H9 (cell line): ENCODE measurements at regions not wholly inside any gene's neighbourhood (a gene's known extent, or its start where the extent isn't known, plus 50 kb on each side); places are given as distances from the start of the nearest gene placed in this dataset.

Experiments used
- DNase-seq: peaks from one replicate; pipeline ENCODE4 v3.0.0-alpha.2; 2017
- H2AFZ ChIP-seq: one replicate; pipeline ENCODE4 v1.6.1; 2013; ENCODE audit warnings: mild to moderate bottlenecking, low read length, control low read depth, moderate library complexity
- H2AK5ac ChIP-seq: 2 replicates; pipeline ENCODE4 v1.6.1; 2013; ENCODE audit warnings: low read length, control low read depth, mixed read lengths; ENCODE audit not compliant: insufficient read length
- H2BK120ac ChIP-seq: one replicate; pipeline ENCODE4 v1.6.1; 2013; ENCODE audit warnings: low read depth, mild to moderate bottlenecking, low read length, control low read depth, inconsistent platforms; ENCODE audit not compliant: poor library complexity, severe bottlenecking
- H2BK12ac ChIP-seq: 2 replicates; pipeline ENCODE4 v1.6.1; 2013; ENCODE audit warnings: low read length, control low read depth, mixed read lengths, low read depth; ENCODE audit not compliant: insufficient read length
- H2BK15ac ChIP-seq: 2 replicates; pipeline ENCODE4 v1.6.1; 2013; ENCODE audit warnings: low read depth, low read length, control low read depth
- H2BK20ac ChIP-seq: one replicate; pipeline ENCODE4 v1.6.1; 2013; ENCODE audit warnings: low read depth, mild to moderate bottlenecking, low read length, control low read depth, inconsistent platforms; ENCODE audit not compliant: poor library complexity, severe bottlenecking
- H2BK5ac ChIP-seq: 2 replicates; pipeline ENCODE4 v1.6.1; 2013; ENCODE audit warnings: low read length, control low read depth, mixed read lengths; ENCODE audit not compliant: insufficient read length
- H3K14ac ChIP-seq: 2 replicates; pipeline ENCODE4 v1.6.1; 2013; ENCODE audit warnings: low read length, control low read depth; ENCODE audit not compliant: insufficient read depth
- H3K18ac ChIP-seq: 2 replicates; pipeline ENCODE4 v1.6.1; 2013; ENCODE audit warnings: low read depth, mild to moderate bottlenecking, mixed read lengths, low read length, control low read depth; ENCODE audit not compliant: insufficient read length
- H3K23ac ChIP-seq: 2 replicates; pipeline ENCODE4 v1.6.1; 2013; ENCODE audit warnings: low read length, control low read depth, mixed read lengths, low read depth; ENCODE audit not compliant: insufficient read length
- H3K23me2 ChIP-seq: 2 replicates; pipeline ENCODE4 v1.6.1; 2013; ENCODE audit warnings: low read depth, mild to moderate bottlenecking, mixed read lengths, low read length, control low read depth; ENCODE audit not compliant: insufficient read length, poor library complexity, severe bottlenecking
- H3K27ac ChIP-seq: 2 replicates; pipeline ENCODE4 v1.5.1; 2013; ENCODE audit warnings: low read length, control low read depth, mixed read lengths, low read depth; ENCODE audit not compliant: insufficient read length
- H3K27me3 ChIP-seq: 2 replicates; pipeline ENCODE4 v1.6.1; 2013; ENCODE audit warnings: low read length, control low read depth, inconsistent platforms; ENCODE audit not compliant: insufficient read depth
- H3K4ac ChIP-seq: 2 replicates; pipeline ENCODE4 v1.6.1; 2013; ENCODE audit warnings: low read depth, mild to moderate bottlenecking, control low read depth, inconsistent platforms, low read length, moderate library complexity
- H3K4me1 ChIP-seq: 2 replicates; pipeline ENCODE4 v1.6.1; 2013; ENCODE audit warnings: low read length, control low read depth, inconsistent platforms; ENCODE audit not compliant: insufficient read depth
- H3K4me2 ChIP-seq: 2 replicates; pipeline ENCODE4 v1.6.1; 2013; ENCODE audit warnings: low read length, control low read depth, mixed read lengths; ENCODE audit not compliant: insufficient read length, insufficient read depth
- H3K56ac ChIP-seq: 2 replicates; pipeline ENCODE4 v1.6.1; 2013; ENCODE audit warnings: low read depth, mild to moderate bottlenecking, mixed read lengths, low read length, control low read depth; ENCODE audit not compliant: insufficient read length
- H3K79me1 ChIP-seq: 2 replicates; pipeline ENCODE4 v1.6.1; 2013; ENCODE audit warnings: low read depth, mild to moderate bottlenecking, moderate library complexity, low read length, control low read depth, inconsistent platforms; ENCODE audit not compliant: insufficient read depth, poor library complexity, severe bottlenecking
- H3K79me2 ChIP-seq: 2 replicates; pipeline ENCODE4 v1.6.1; 2013; ENCODE audit warnings: low read length, control low read depth, inconsistent platforms; ENCODE audit not compliant: insufficient read depth
- H3K9ac ChIP-seq: 2 replicates; pipeline ENCODE4 v1.6.1; 2013; ENCODE audit warnings: low read length, control low read depth, mixed read lengths; ENCODE audit not compliant: insufficient read length; ENCODE audit errors: extremely low read depth
- H3K9me3 ChIP-seq: one replicate; pipeline ENCODE4 v1.6.1; 2013; ENCODE audit warnings: low read depth, low read length, inconsistent platforms; ENCODE audit not compliant: control insufficient read depth
- H3T11ph ChIP-seq: one replicate; pipeline ENCODE4 v1.6.1; 2013; ENCODE audit warnings: mild to moderate bottlenecking, low read length, control low read depth, inconsistent platforms
- H4K20me1 ChIP-seq: one replicate; pipeline ENCODE4 v1.6.1; 2013; ENCODE audit not compliant: control insufficient read depth, insufficient read length, insufficient read depth
- H4K5ac ChIP-seq: 2 replicates; pipeline ENCODE4 v1.6.1; 2013; ENCODE audit warnings: low read depth, mild to moderate bottlenecking, mixed read lengths, low read length, control low read depth; ENCODE audit not compliant: insufficient read length
- H4K8ac ChIP-seq: replicated peaks from 2 replicates; pipeline ENCODE4 v1.6.1; 2013; ENCODE audit warnings: low read length, control low read depth, mixed read lengths, low read depth; ENCODE audit not compliant: insufficient read length
- H4K91ac ChIP-seq: 2 replicates; pipeline ENCODE4 v1.6.1; 2013; ENCODE audit warnings: low read depth, mild to moderate bottlenecking, moderate library complexity, mixed read lengths, low read length, control low read depth; ENCODE audit not compliant: insufficient read length
- H3K27ac Mint-ChIP-seq, 3 experiments: 2 replicates in 2 of 3; 3 replicates in 1 of 3; pipeline ENCODE4 v1.8.0; 2020 to 2021; ENCODE audit warnings: mixed read lengths in 3 of 3, mild to moderate bottlenecking in 1 of 3, moderate library complexity in 1 of 3
- H3K27me3 Mint-ChIP-seq: 2 replicates; pipeline ENCODE4 v1.8.0; 2021; ENCODE audit warnings: low read depth, mild to moderate bottlenecking, moderate library complexity, mixed read lengths
- H3K36me3 Mint-ChIP-seq, 3 experiments: 2 replicates in 2 of 3; 3 replicates in 1 of 3; pipeline ENCODE4 v1.8.0; 2020 to 2021; ENCODE audit warnings: low read depth in 3 of 3, mixed read lengths in 3 of 3; ENCODE audit not compliant: insufficient read depth in 1 of 3
- H3K4me1 Mint-ChIP-seq, 2 experiments: 2 replicates each; pipeline ENCODE4 v1.8.0; 2020; ENCODE audit warnings: mixed read lengths in 2 of 2
- H3K4me3 Mint-ChIP-seq, 2 experiments: 2 replicates in 1 of 2; 3 replicates in 1 of 2; pipeline ENCODE4 v1.8.0; 2020 to 2021; ENCODE audit warnings: mild to moderate bottlenecking in 2 of 2, mixed read lengths in 2 of 2, moderate library complexity in 1 of 2
- H3K9me3 Mint-ChIP-seq, 2 experiments: 2 replicates in 1 of 2; 3 replicates in 1 of 2; pipeline ENCODE4 v1.8.0; 2020; ENCODE audit warnings: mild to moderate bottlenecking in 2 of 2, mixed read lengths in 2 of 2, moderate library complexity in 1 of 2
- WGBS: extraction: QIAGEN DNeasy Blood & Tissue Kit; methylation state at CpG from one replicate; pipeline ENCODE4 v1.1.7; 2013; ENCODE audit warnings: missing lambda C conversion rate, low lambda C conversion rate, mixed read lengths; ENCODE audit not compliant: insufficient read length; ENCODE audit errors: extremely low coverage; 5-methylcytosine and 5-hydroxymethylcytosine counted together
- TF ChIP-seq, protein P1 (sequence below): fragments of 200-600 bp; sonication (generic); conservative IDR thresholded peaks from 3 replicates; pipeline ENCODE4 v1.8.0; 2021; ENCODE audit warnings: antibody characterized with exemption, mild to moderate bottlenecking

DNA sequence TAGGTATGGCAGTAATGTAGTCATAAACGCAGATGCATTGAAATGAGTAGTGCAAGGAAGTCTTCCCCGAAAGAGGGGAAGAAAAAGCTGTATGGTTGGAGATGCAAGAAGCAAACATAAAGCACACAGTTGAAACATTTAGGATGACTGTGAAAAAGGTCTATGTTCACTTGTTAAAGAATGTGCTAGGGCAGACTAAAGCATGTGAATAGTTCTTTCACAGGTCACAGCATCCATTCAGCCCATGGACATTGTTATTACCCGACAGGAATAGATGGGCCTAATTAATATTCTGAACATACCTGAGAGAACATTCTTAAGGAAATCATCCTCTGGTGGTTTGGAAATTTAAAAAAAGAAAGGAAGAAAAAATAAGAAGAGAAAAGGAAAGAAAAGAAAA is 595.2 kb downstream of the ZIC1 start:
- Histone ChIP-seq H2BK20ac (no peak overlapping the region), H4K8ac (no peak overlapping the region), H3K23ac (no peak overlapping the region), H3K79me2 (no peaks in the 10 kb centered on the region), H4K91ac (no peak overlapping the region), H3K4ac (no peak overlapping the region), H3K79me1 (no peaks in the 10 kb centered on the region), H4K5ac (no peak overlapping the region), H3K14ac (no peak overlapping the region), H3K27me3 (no peaks in the 10 kb centered on the region), H3T11ph (no peak overlapping the region), H3K9ac (no peak overlapping the region), H4K20me1 (no peaks in the 10 kb centered on the region), H3K27ac (no peak overlapping the region), H3K18ac (no peak overlapping the region), H2BK5ac (no peak overlapping the region), H3K9me3 (no peaks in the 10 kb centered on the region), H3K4me2 (no peak overlapping the region), H2BK12ac (no peak overlapping the region), H3K4me1 (no peaks in the 10 kb centered on the region), H3K23me2 (no peaks in the 10 kb centered on the region), H2AFZ (no peak overlapping the region), H3K56ac (no peak overlapping the region), H2BK120ac (no peak overlapping the region), H2BK15ac (no peak overlapping the region), H2AK5ac (no peak overlapping the region)
- TF ChIP-seq, protein P1, sequence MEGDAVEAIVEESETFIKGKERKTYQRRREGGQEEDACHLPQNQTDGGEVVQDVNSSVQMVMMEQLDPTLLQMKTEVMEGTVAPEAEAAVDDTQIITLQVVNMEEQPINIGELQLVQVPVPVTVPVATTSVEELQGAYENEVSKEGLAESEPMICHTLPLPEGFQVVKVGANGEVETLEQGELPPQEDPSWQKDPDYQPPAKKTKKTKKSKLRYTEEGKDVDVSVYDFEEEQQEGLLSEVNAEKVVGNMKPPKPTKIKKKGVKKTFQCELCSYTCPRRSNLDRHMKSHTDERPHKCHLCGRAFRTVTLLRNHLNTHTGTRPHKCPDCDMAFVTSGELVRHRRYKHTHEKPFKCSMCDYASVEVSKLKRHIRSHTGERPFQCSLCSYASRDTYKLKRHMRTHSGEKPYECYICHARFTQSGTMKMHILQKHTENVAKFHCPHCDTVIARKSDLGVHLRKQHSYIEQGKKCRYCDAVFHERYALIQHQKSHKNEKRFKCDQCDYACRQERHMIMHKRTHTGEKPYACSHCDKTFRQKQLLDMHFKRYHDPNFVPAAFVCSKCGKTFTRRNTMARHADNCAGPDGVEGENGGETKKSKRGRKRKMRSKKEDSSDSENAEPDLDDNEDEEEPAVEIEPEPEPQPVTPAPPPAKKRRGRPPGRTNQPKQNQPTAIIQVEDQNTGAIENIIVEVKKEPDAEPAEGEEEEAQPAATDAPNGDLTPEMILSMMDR = no peak
- Mint-ChIP-seq H3K4me3 (no peak overlapping the region; a peak in 1 of 5 replicates), H3K27ac (peak overlapping the region; percentile 78 to 96 (median 86); a peak in 5 of 7 replicates), H3K9me3 (peaks cover 0 to under 1% of the 10 kb centered on the region in 2 experiments; a peak in 2 of 5 replicates), H3K36me3 (peaks cover 0 to 1% (median 0%) of the 10 kb centered on the region in 3 experiments; a peak in 4 of 7 replicates), H3K4me1 (peaks cover 18 to 21% of the 10 kb centered on the region in 2 experiments), H3K27me3 (no peaks in the 10 kb centered on the region)
- WGBS = no CpG with 5 or more reads among the region's 3 CpGs
- no peak for DNase-seq
